Fibroblast of lung (primary cell): ENCODE measurements at regions not wholly inside any gene's neighbourhood (a gene's known extent, or its start where the extent isn't known, plus 50 kb on each side); places are given as distances from the start of the nearest gene placed in this dataset.
"Not testable (repeated sequence)": the region's sequence is repeated elsewhere in the genome, so short reads cannot be mapped to it uniquely, and the experiment has no call there.

Experiments
- DNase-seq, 2 donors: peaks; one replicate each; pipeline versions ENCODE4 v3.0.0 to v3.0.0-alpha.2; 2010; ENCODE audit warnings: low read depth in 2 of 2
- H2AFZ ChIP-seq: 2 replicates; pipeline ENCODE4 v1.5.1; 2012; ENCODE audit warnings: low read length, control low read depth, inconsistent platforms
- H3K27ac ChIP-seq: 2 replicates; pipeline ENCODE4 v1.5.1; 2011; ENCODE audit warnings: low read length, control low read depth; ENCODE audit not compliant: insufficient read depth
- H3K27me3 ChIP-seq: 2 replicates; pipeline ENCODE4 v1.5.1; 2011; ENCODE audit warnings: mild to moderate bottlenecking, low read length; ENCODE audit not compliant: control insufficient read depth, insufficient read depth
- H3K36me3 ChIP-seq: 2 replicates; pipeline ENCODE4 v1.5.1; 2011; ENCODE audit warnings: low read length; ENCODE audit not compliant: control insufficient read depth, insufficient read depth
- H3K4me1 ChIP-seq: 2 replicates; pipeline ENCODE4 v1.5.1; 2011; ENCODE audit warnings: low read length; ENCODE audit not compliant: control insufficient read depth, insufficient read depth; ENCODE audit errors: extremely low read depth
- H3K4me2 ChIP-seq: 2 replicates; pipeline ENCODE4 v1.5.1; 2011; ENCODE audit warnings: low read length, control low read depth; ENCODE audit not compliant: insufficient read depth; ENCODE audit errors: extremely low read depth
- H3K4me3 ChIP-seq, 4 experiments: fragments of 200-600 bp in 1 of 4; sonication (generic) in 1 of 4; replicated peaks in 1 of 4; 2 replicates each; pipeline ENCODE4 v1.5.1; 2011 to 2016; ENCODE audit warnings: low read length in 4 of 4, low read depth in 3 of 4, mild to moderate bottlenecking in 3 of 4, control low read depth in 2 of 4, inconsistent platforms in 1 of 4, mixed read lengths in 1 of 4; ENCODE audit not compliant: insufficient read depth in 1 of 4; ENCODE audit errors: control extremely low read depth in 1 of 4
- H3K79me2 ChIP-seq: 2 replicates; pipeline ENCODE4 v1.5.1; 2012; ENCODE audit warnings: mild to moderate bottlenecking, low read length, inconsistent platforms; ENCODE audit not compliant: control insufficient read depth, insufficient read depth
- H3K9ac ChIP-seq: 2 replicates; pipeline ENCODE4 v1.5.1; 2011; ENCODE audit warnings: mild to moderate bottlenecking, low read length, control low read depth; ENCODE audit not compliant: insufficient read depth
- H3K9me3 ChIP-seq: 2 replicates; pipeline ENCODE4 v1.5.1; 2012; ENCODE audit warnings: low read depth, low read length; ENCODE audit not compliant: control insufficient read depth, insufficient read depth
- H4K20me1 ChIP-seq: 2 replicates; pipeline ENCODE4 v1.5.1; 2011; ENCODE audit warnings: low read length; ENCODE audit not compliant: control insufficient read depth, insufficient read depth; ENCODE audit errors: extremely low read depth
- CTCF ChIP-seq, 2 donors: IDR thresholded peaks in 1 of 2; conservative IDR thresholded peaks in 1 of 2; 1 replicate in 1 of 2; 2 replicates in 1 of 2; pipeline ENCODE4 v1.5.1; 2011 to 2012; ENCODE audit warnings: low read length in 2 of 2, control low read depth in 1 of 2, inconsistent platforms in 1 of 2, low read depth in 1 of 2, mild to moderate bottlenecking in 1 of 2
- EZH2 ChIP-seq: IDR thresholded peaks from 2 replicates; pipeline ENCODE4 v1.5.1; 2012; ENCODE audit warnings: low read length, control low read depth, mild to moderate bottlenecking; ENCODE audit errors: missing control alignments

GRCh38 chr12:86574143-86574542 is 318.0 kb upstream of the MGAT4C start:
- DNase-seq = no peak
- Histone ChIP-seq H3K4me1 (no peaks in the 10 kb centered on the region), H3K36me3 (no peaks in the 10 kb centered on the region), H4K20me1 (no peaks in the 10 kb centered on the region), H3K27me3 (no peaks in the 10 kb centered on the region), H3K9ac (no peak overlapping the region), H2AFZ (no peak overlapping the region), H3K27ac (no peak overlapping the region), H3K4me3 (no peak overlapping the region), H3K4me2 (no peak overlapping the region), H3K79me2 (no peaks in the 10 kb centered on the region), H3K9me3 (no peaks in the 10 kb centered on the region)
- TF ChIP-seq EZH2 (no peak), CTCF (conservative IDR thresholded peaks at IDR 0.05 in 1 of 2, IDR thresholded peaks at IDR 0.05 in 1 of 2; ENCODE audit: low read depth in 1 of 2, low read length in 2 of 2) (no peak)

- no peak for TF ChIP-seq EZH2
- no peak for TF ChIP-seq CTCF (conservative IDR thresholded peaks at IDR 0.05 in 1 of 2, IDR thresholded peaks at IDR 0.05 in 1 of 2; ENCODE audit: low read depth in 1 of 2, low read length in 2 of 2)
- DNase-seq = no peak
- H3K9me3 ChIP-seq = no peaks in the 10 kb centered on the region
- no peaks in the 10 kb centered on the region for H4K20me1 ChIP-seq
- no peaks in the 10 kb centered on the region for H3K36me3 ChIP-seq
- H3K4me2 ChIP-seq = no peak overlapping the region
- no peak overlapping the region for H3K27ac ChIP-seq
- no peak overlapping the region for H3K4me3 ChIP-seq
- H2AFZ ChIP-seq = no peak overlapping the region
- no peaks in the 10 kb centered on the region for H3K27me3 ChIP-seq
- no peak overlapping the region for H3K9ac ChIP-seq
- H3K79me2 ChIP-seq = no peaks in the 10 kb centered on the region
- no peaks in the 10 kb centered on the region for H3K4me1 ChIP-seq
Measured at GRCh38 chr12:86572455-86572854, 316.3 kb upstream of the MGAT4C start.

GRCh38 chr12:86565038-86565437 is 308.8 kb upstream of the MGAT4C start:
- Histone ChIP-seq H3K27me3 (no peaks in the 10 kb centered on the region), H3K4me2 (no peak overlapping the region), H3K36me3 (no peaks in the 10 kb centered on the region), H4K20me1 (no peaks in the 10 kb centered on the region), H3K9me3 (no peaks in the 10 kb centered on the region), H3K79me2 (no peaks in the 10 kb centered on the region), H3K9ac (no peak overlapping the region), H3K4me1 (no peaks in the 10 kb centered on the region), H3K4me3 (no peak overlapping the region), H2AFZ (no peak overlapping the region), H3K27ac (no peak overlapping the region)
- no peak for DNase-seq
- TF ChIP-seq CTCF (conservative IDR thresholded peaks at IDR 0.05 in 1 of 2, IDR thresholded peaks at IDR 0.05 in 1 of 2; ENCODE audit: low read depth in 1 of 2, low read length in 2 of 2) = no peak
- no peak for TF ChIP-seq EZH2

- not testable (repeated sequence) for H4K20me1 ChIP-seq, H3K4me2 ChIP-seq, H3K9ac ChIP-seq, H3K4me1 ChIP-seq, H3K4me3 ChIP-seq, H3K27me3 ChIP-seq, H3K9me3 ChIP-seq, H3K27ac ChIP-seq, H2AFZ ChIP-seq, H3K36me3 ChIP-seq, H3K79me2 ChIP-seq, DNase-seq
Measured at GRCh38 chr12:86555491-86555890, 299.3 kb upstream of the MGAT4C start.
